Cardiac muscle cell (in vitro differentiated cells and primary cell): ENCODE measurements at regions not wholly inside any gene's neighbourhood (a gene's known extent, or its start where the extent isn't known, plus 50 kb on each side); places are given as distances from the start of the nearest gene placed in this dataset.

Source experiments
- DNase-seq, 2 donors: peaks; one replicate each; pipeline versions ENCODE4 v3.0.0 to v3.0.0-alpha.2; 2010 to 2017; ENCODE audit warnings: low read depth in 1 of 2, low spot score in 1 of 2
- H3K27ac ChIP-seq: fragments of 200-600 bp; sonication (generic); 2 replicates; pipeline ENCODE4 v1.5.1; 2016
- H3K27me3 ChIP-seq: fragments of 200-600 bp; sonication (generic); 2 replicates; pipeline ENCODE4 v1.6.0; 2016; ENCODE audit warnings: control low read depth
- H3K36me3 ChIP-seq: fragments of 200-600 bp; sonication (generic); 2 replicates; pipeline ENCODE4 v1.5.1; 2016; ENCODE audit warnings: control low read depth
- H3K4me1 ChIP-seq: fragments of 200-600 bp; sonication (generic); 2 replicates; pipeline ENCODE4 v1.8.1; 2017; ENCODE audit warnings: low read depth, mild to moderate bottlenecking, mixed run types
- H3K4me3 ChIP-seq: fragments of 200-600 bp; sonication (generic); 2 replicates; pipeline ENCODE4 v1.5.1; 2016; ENCODE audit warnings: mild to moderate bottlenecking
- H3K9me3 ChIP-seq: fragments of 200-600 bp; sonication (generic); 2 replicates; pipeline ENCODE4 v1.5.1; 2017; ENCODE audit warnings: low read depth, mild to moderate bottlenecking, control low read depth
- CTCF ChIP-seq: IDR thresholded peaks from 2 replicates; pipeline ENCODE4 v1.5.1; 2012; ENCODE audit warnings: low read depth, mild to moderate bottlenecking, low read length

GRCh38 chr12:116650585-116651087 is 87.2 kb downstream of the SPRING1 start:
- no peak for DNase-seq
- H3K4me3 ChIP-seq = no peak overlapping the region
- H3K9me3 ChIP-seq = no peaks in the 10 kb centered on the region
- TF ChIP-seq CTCF = no peak
- no peak overlapping the region for H3K27ac ChIP-seq
- H3K4me1 ChIP-seq = no peaks in the 10 kb centered on the region
- no peaks in the 10 kb centered on the region for H3K36me3 ChIP-seq
- peaks cover 4% of the 10 kb centered on the region for H3K27me3 ChIP-seq

DNA sequence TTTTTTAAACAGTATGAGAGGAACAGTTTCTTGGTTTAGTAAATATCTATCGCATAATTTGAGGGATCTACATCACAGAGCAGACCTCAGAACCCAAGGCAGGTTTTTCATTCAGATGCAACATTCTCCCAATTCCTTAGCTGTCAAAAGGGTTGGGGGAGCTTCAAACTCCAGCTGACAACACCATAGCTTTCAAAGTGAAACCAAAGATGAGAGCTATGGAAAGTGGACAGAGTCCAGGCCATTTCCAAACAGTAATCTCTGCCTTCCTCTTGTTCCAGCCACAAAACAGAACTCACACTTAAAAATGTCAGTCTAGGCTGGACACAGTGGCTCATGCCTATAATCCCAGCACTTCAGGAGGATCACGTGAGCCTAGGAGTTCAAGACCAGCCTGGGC is 87.8 kb downstream of the SPRING1 start:
- no peaks in the 10 kb centered on the region for H3K4me1 ChIP-seq
- no peak for TF ChIP-seq CTCF
- DNase-seq = peak in 1 of 2 donors; percentile 27
- no peak overlapping the region for H3K27ac ChIP-seq
- no peaks in the 10 kb centered on the region for H3K36me3 ChIP-seq
- no peaks in the 10 kb centered on the region for H3K9me3 ChIP-seq
- no peak overlapping the region for H3K4me3 ChIP-seq
- peaks cover 4% of the 10 kb centered on the region for H3K27me3 ChIP-seq

DNA sequence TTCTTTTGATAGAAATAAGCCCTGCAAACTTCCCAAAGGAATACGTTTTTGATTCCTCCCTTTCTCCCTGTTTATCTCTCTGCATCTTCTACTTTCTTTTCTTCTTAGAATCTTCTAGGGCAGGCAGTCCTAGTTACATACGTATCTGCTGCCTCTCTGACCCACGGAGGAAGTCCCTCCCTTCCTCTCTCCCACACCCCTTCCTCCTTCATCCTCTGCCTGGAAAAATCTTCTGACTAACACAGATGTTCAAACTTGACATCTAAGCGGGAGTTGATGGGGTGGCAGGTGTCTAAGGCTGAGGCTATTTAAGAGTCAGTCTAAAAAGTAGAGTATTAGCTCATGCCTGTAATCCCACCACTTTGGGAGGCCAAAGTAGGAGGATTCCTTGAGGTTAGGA is 88.6 kb downstream of the MAP1LC3B2 start:
- H3K27ac ChIP-seq = no peak overlapping the region
- H3K4me1 ChIP-seq = no peaks in the 10 kb centered on the region
- H3K36me3 ChIP-seq = no peaks in the 10 kb centered on the region
- no peak for TF ChIP-seq CTCF
- H3K9me3 ChIP-seq = no peaks in the 10 kb centered on the region
- no peak overlapping the region for H3K4me3 ChIP-seq
- DNase-seq = no peak
- H3K27me3 ChIP-seq = peaks cover 4% of the 10 kb centered on the region

- Histone ChIP-seq H3K4me1 (no peaks in the 10 kb centered on the region), H3K9me3 (no peaks in the 10 kb centered on the region), H3K27ac (no peak overlapping the region), H3K4me3 (no peak overlapping the region), H3K36me3 (no peaks in the 10 kb centered on the region), H3K27me3 (peaks cover 4% of the 10 kb centered on the region)
- TF ChIP-seq CTCF = no peak
- no peak for DNase-seq
These were observed 87.7 kb downstream of the MAP1LC3B2 start for GRCh38 chr12:116646901-116647300.

GRCh38 chr12:116644806-116645205 is 85.6 kb downstream of the MAP1LC3B2 start:
- TF ChIP-seq CTCF = no peak
- no peak overlapping the region for H3K27ac ChIP-seq
- H3K9me3 ChIP-seq = no peaks in the 10 kb centered on the region
- DNase-seq = no peak
- H3K4me3 ChIP-seq = no peak overlapping the region
- no peaks in the 10 kb centered on the region for H3K36me3 ChIP-seq
- peaks cover 4% of the 10 kb centered on the region for H3K27me3 ChIP-seq
- H3K4me1 ChIP-seq = no peaks in the 10 kb centered on the region

DNA sequence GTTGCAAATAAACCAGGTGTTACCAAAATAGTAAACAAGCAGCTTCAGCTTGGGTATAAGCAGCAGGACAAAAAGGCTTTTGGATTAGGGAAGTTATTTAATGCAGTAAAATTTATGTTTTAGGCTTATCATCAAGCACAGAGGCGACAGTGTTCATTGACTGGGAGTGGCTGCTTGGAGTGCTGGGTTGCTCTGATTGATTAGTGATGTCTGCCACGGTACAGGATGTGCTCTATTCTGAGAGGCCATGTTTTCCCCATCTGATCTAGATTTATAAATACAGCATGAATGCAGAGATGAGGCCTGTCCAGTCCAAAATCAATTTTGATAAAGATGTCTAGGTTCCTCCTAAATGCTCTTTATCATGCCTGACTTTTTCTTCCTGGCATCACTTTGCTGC is 83.5 kb downstream of the MAP1LC3B2 start:
- peaks cover 4% of the 10 kb centered on the region for H3K27me3 ChIP-seq
- no peak overlapping the region for H3K27ac ChIP-seq
- no peak for TF ChIP-seq CTCF

More for the DNA sequence above, 83.5 kb downstream of the MAP1LC3B2 start:
- Histone ChIP-seq H3K36me3 (no peaks in the 10 kb centered on the region), H3K9me3 (no peaks in the 10 kb centered on the region), H3K4me1 (no peaks in the 10 kb centered on the region), H3K4me3 (no peak overlapping the region)
- no peak for DNase-seq
